PC-9 (cell line): ENCODE measurements at regions not wholly inside any gene's neighbourhood (a gene's known extent, or its start where the extent isn't known, plus 50 kb on each side); places are given as distances from the start of the nearest gene placed in this dataset.

Experiments used
- BruUV-seq: library from RNA; stranded (reverse); fragments of 400-500 nt; replicated peaks from 2 replicates; lab custom pipeline; 2021; lab: Mats Ljungman, UMichigan
- CTCF ChIA-PET: fragments of 300-600 bp; sonication (Branson Sonifier 250); formaldehyde crosslinking; loops from one replicate; lab custom pipeline; 2022; ENCODE audit warnings: antibody characterized with exemption; lab: Charles Lee
- POLR2A ChIA-PET: fragments of 300-600 bp; sonication (Branson Sonifier 250); formaldehyde crosslinking; loops from one replicate; lab custom pipeline; 2022; ENCODE audit warnings: antibody characterized with exemption; ENCODE audit not compliant: unreplicated experiment; lab: Charles Lee
- DNase-seq, 2 experiments: peaks; one replicate each; pipeline versions ENCODE4 v3.0.0 to v3.0.0-alpha.2; 2015 to 2022; ENCODE audit warnings: mixed read lengths in 1 of 2
- H2AFZ ChIP-seq: fragments of 200-600 bp; sonication (generic); 2 replicates; pipeline ENCODE4 v1.8.1; 2017; ENCODE audit warnings: antibody characterized with exemption
- H3F3A ChIP-seq: fragments of 200-600 bp; sonication (generic); 2 replicates; pipeline ENCODE4 v1.8.1; 2017; ENCODE audit warnings: antibody characterized with exemption, mild to moderate bottlenecking, low read depth; ENCODE audit not compliant: insufficient read depth
- H3K27ac ChIP-seq: fragments of 200-600 bp; sonication (generic); 2 replicates; pipeline ENCODE4 v1.6.1; 2016; ENCODE audit warnings: mixed run types
- H3K27me3 ChIP-seq: fragments of 200-600 bp; sonication (generic); 2 replicates; pipeline ENCODE4 v1.6.1; 2016; ENCODE audit warnings: low read depth, mixed run types; ENCODE audit not compliant: insufficient read depth
- H3K36me3 ChIP-seq: fragments of 200-600 bp; sonication (generic); 2 replicates; pipeline ENCODE4 v1.6.1; 2016; ENCODE audit warnings: low read depth, mixed run types
- H3K4me1 ChIP-seq: fragments of 200-600 bp; sonication (generic); replicated peaks from 2 replicates; pipeline ENCODE4 v1.6.1; 2016; ENCODE audit warnings: mixed run types; ENCODE audit not compliant: insufficient read depth
- H3K4me2 ChIP-seq: fragments of 200-600 bp; sonication (generic); 2 replicates; pipeline ENCODE4 v1.6.1; 2017; ENCODE audit warnings: mixed run types
- H3K4me3 ChIP-seq: fragments of 200-600 bp; sonication (generic); 2 replicates; pipeline ENCODE4 v1.6.1; 2016; ENCODE audit warnings: mixed run types
- H3K79me2 ChIP-seq: fragments of 200-600 bp; sonication (generic); 2 replicates; pipeline ENCODE4 v1.6.1; 2017; ENCODE audit warnings: low read depth, mixed run types
- H3K9me2 ChIP-seq: fragments of 200-600 bp; sonication (generic); 2 replicates; pipeline ENCODE4 v1.8.1; 2017; ENCODE audit warnings: mild to moderate bottlenecking; ENCODE audit not compliant: insufficient read depth
- H3K9me3 ChIP-seq: fragments of 200-600 bp; sonication (generic); 2 replicates; pipeline ENCODE4 v1.8.1; 2016; ENCODE audit warnings: low read depth; ENCODE audit not compliant: insufficient read depth
- H4K20me1 ChIP-seq: fragments of 200-600 bp; sonication (generic); 2 replicates; pipeline ENCODE4 v1.8.1; 2017; ENCODE audit not compliant: insufficient read depth
- CTCF ChIP-seq: fragments of 200-600 bp; sonication (generic); conservative IDR thresholded peaks from 2 replicates; pipeline ENCODE4 v1.6.1; 2017; ENCODE audit warnings: mixed run types, antibody characterized with exemption, mild to moderate bottlenecking, moderate library complexity
- EZH2 ChIP-seq: fragments of 200-600 bp; sonication (generic); IDR thresholded peaks from 2 replicates; pipeline ENCODE4 v1.8.0; 2017; ENCODE audit warnings: antibody characterized with exemption, low read depth
- intact Hi-C: fragments of 100-400 bp; cut with micrococcal nuclease; formaldehyde crosslinking; loops from one replicate; pipeline ENCODE4 v1.10.0; 2022; ENCODE audit not compliant: unreplicated experiment

- TF ChIP-seq EZH2 (no peak), CTCF (no peak)
- H3F3A ChIP-seq = no peaks in the 10 kb centered on the region
- H3K27me3 ChIP-seq = no peaks in the 10 kb centered on the region
- H3K36me3 ChIP-seq = no peaks in the 10 kb centered on the region
- POLR2A ChIA-PET = no interaction called here
- H3K27ac ChIP-seq = no peak overlapping the region
- no peak for DNase-seq
- H3K9me2 ChIP-seq = no peaks in the 10 kb centered on the region
- no peak overlapping the region for H2AFZ ChIP-seq
- no peak overlapping the region for H3K4me3 ChIP-seq
- H3K79me2 ChIP-seq = no peaks in the 10 kb centered on the region
- no peaks in the 10 kb centered on the region for H4K20me1 ChIP-seq
- CTCF ChIA-PET = no interaction called here
- BruUV-seq = no TSS peak
- H3K4me1 ChIP-seq = no peaks in the 10 kb centered on the region
- intact Hi-C loops = no loop called here
- H3K9me3 ChIP-seq = no peaks in the 10 kb centered on the region
- no peak overlapping the region for H3K4me2 ChIP-seq
Measured at GRCh38 chr17:13302419-13302818, 284.6 kb upstream of the ELAC2 start.

- POLR2A ChIA-PET = no interaction called here
- CTCF ChIA-PET = no interaction called here
Measured at GRCh38 chr17:13297183-13297582, 279.4 kb upstream of the ELAC2 start.

GRCh38 chr17:13293421-13293820 is 275.6 kb upstream of the ELAC2 start:
- POLR2A ChIA-PET = no interaction called here
- no peaks in the 10 kb centered on the region for H3K36me3 ChIP-seq
- H3K27ac ChIP-seq = no peak overlapping the region
- H3K9me2 ChIP-seq = no peaks in the 10 kb centered on the region
- no peak overlapping the region for H3K4me2 ChIP-seq
- TF ChIP-seq CTCF (no peak), EZH2 (no peak)
- DNase-seq = no peak
- no peaks in the 10 kb centered on the region for H4K20me1 ChIP-seq
- no peaks in the 10 kb centered on the region for H3F3A ChIP-seq
- no peaks in the 10 kb centered on the region for H3K4me1 ChIP-seq
- no peaks in the 10 kb centered on the region for H3K9me3 ChIP-seq
- intact Hi-C loops = no loop called here
- no TSS peak for BruUV-seq
- H3K27me3 ChIP-seq = no peaks in the 10 kb centered on the region
- no peak overlapping the region for H3K4me3 ChIP-seq
- no peaks in the 10 kb centered on the region for H3K79me2 ChIP-seq
- CTCF ChIA-PET = no interaction called here
- H2AFZ ChIP-seq = no peak overlapping the region

More at GRCh38 chr17:13297183-13297582, 279.4 kb upstream of the ELAC2 start:
- Histone ChIP-seq H3K4me2 (no peak overlapping the region), H3K79me2 (no peaks in the 10 kb centered on the region), H3F3A (no peaks in the 10 kb centered on the region), H3K36me3 (no peaks in the 10 kb centered on the region), H3K4me1 (no peaks in the 10 kb centered on the region), H3K4me3 (no peak overlapping the region), H4K20me1 (no peaks in the 10 kb centered on the region), H3K27me3 (no peaks in the 10 kb centered on the region), H2AFZ (no peak overlapping the region), H3K27ac (no peak overlapping the region), H3K9me3 (no peaks in the 10 kb centered on the region), H3K9me2 (no peaks in the 10 kb centered on the region)
- intact Hi-C loops = no loop called here
- TF ChIP-seq CTCF (no peak), EZH2 (no peak)
- no peak for DNase-seq
- no TSS peak for BruUV-seq
